CD4-positive, alpha-beta T cell treated with Interleukin-4 for 1 hour (primary cell): ENCODE measurements at regions not wholly inside any gene's neighbourhood (a gene's known extent, or its start where the extent isn't known, plus 50 kb on each side); places are given as distances from the start of the nearest gene placed in this dataset.

Experiments
- DNase-seq, 2 donors: peaks; one replicate each; pipeline ENCODE4 v3.0.0-alpha.2; 2020 to 2022

DNA sequence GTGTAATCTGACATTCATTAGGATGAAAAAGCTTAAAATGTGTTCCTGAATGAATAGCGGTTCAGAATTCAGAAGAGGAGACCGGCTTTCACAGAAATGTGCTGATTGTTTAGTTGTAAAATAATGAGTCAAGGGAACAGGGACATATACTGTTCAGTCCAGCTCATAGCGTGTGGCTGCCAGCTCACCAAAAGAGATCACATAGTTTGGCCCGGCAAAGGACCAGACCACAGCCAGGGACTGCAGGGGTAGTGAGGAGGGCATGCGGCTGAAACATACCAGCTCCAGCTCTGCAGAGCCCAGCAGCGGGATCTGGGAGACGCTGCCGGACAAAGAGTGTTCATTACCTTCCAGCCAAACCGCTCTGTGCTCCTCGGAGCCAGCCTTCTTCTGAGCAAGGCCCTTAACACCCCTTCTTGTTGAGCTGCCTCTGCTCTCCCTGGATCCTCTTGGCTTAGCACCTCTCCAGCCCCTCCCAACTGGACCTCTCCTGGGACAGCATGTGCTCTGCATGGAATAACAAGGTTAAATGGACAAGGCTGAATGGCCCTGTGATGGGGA is 116.8 kb upstream of the CNTLN start:
- DNase-seq, result no peak

DNA sequence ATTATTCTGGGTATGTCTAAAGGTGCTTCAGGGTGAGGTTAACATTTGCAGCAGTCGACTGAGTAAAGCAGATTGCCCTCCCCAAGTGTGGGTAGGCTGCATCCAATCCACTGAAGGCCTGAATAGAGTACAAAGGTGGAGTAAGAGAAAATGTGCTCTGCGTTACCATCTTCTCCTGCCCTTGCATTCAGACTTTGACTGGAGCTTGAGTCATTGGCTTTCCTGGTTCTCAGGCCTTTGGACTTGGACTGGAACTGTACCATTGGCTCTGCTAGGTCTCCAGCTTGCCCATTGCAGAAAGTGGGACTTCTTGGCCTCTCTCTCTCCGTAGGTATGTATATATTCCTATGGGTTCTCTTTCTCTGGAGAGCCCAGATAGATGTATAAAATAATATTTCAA is 120.9 kb upstream of the CNTLN start:
- no peak for DNase-seq

GRCh38 chr9:17013010-17013409 is 121.8 kb upstream of the CNTLN start:
- DNase-seq, result no peak

DNA sequence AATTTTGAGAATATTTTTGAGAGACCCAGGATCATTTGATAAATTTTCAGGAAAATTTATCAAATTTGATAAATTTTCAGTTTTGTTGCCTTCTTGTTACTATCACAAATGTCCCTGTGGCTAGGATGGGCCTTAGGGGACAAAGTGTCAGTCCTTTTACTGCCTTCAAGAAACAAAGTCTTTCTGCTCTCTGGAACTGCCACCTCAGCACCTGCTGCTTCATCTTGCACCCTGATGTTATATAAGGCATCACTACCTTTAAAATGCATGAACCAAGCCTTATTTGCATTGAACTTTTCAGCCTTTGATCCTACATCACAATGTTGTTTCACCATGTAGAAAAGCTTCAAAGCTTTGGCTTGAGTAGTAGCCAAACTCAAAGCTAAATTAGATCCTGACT is 123.0 kb upstream of the CNTLN start:
- DNase-seq, result no peak

GRCh38 chr9:17009071-17009470 is 125.8 kb upstream of the CNTLN start:
- DNase-seq, result no peak

- DNase-seq, result no peak
Observed at GRCh38 chr9:17005056-17005823, 129.6 kb upstream of the CNTLN start.

DNA sequence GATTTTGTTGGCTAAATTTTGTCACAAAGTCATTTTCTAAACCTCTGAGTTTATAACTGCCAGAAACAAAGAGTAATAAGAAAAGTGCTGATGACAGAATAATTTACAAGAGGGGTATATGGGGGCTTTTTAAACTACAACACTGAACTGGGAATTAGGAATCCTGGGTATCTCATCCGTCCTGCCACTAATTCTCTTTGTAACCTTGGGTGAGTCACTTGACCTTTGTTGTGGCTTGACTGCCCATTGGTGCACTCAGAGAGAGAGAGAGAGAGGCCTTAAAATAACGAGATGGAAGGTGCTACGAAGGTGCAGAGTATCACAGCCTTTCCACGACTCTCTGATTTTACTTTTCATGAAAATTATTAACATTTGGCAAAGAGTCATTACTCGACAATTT is 130.3 kb upstream of the CNTLN start:
- DNase-seq, result no peak

DNA sequence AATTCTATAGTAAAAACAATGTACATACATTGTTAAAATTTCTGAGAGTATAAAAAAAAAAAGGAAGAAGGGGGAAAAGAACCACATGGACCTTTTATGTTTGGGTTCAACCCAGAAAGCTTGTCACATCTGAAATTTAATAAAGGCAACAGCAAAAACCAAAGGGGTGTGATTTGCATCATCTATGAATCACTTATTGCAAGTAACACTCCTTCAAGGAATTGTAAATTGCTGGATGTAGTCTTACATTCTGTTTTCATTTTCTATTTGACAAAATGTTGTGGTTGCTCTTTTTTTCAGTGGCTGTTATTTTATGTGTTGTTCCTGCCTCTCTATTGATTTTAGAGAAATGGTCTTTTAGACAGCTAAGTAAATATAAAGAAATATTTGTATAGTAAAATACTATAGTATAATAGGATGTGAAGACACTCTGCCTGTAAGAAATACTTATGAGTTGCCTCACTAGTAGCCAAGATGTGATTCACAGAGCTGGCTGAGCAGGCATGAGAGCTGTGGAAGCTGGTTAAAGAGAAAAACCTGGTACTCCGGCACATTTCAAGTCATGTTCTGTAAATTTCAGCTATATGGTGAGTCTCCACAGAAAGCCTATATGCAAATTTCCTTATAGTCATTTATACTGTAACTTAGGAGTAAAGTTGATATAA is 131.1 kb upstream of the CNTLN start:
- no peak for DNase-seq

DNA sequence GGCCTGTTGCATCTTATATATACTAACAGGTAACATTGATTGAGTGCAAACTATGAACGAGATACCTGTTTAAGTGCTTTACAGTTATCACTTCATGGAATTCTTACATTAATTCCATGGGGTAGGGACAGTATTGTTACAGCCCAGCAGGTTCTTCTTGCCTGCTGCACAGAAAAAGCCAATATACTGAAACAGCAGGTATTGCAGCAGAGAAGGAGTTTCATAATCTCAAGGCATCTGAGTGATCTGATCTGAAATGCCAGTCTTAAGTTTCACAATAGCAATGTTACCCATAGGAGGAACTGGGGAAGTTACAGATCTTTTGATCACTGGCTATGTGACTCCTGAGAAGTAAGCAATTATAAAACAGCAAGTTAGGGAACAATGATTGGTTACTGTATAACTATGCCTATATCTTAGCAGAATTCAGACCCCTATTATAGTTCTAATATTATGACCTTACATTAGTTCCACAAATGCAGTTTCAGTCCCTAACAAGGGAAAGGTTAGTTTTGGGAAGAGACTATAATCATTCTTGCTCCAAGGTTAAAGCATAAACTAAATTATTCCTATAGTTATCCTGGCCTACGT is 126.5 kb upstream of the BNC2 start:
- DNase-seq, result no peak

- no peak for DNase-seq
Observed at GRCh38 chr9:16992138-16992537, 121.7 kb upstream of the BNC2 start.

DNA sequence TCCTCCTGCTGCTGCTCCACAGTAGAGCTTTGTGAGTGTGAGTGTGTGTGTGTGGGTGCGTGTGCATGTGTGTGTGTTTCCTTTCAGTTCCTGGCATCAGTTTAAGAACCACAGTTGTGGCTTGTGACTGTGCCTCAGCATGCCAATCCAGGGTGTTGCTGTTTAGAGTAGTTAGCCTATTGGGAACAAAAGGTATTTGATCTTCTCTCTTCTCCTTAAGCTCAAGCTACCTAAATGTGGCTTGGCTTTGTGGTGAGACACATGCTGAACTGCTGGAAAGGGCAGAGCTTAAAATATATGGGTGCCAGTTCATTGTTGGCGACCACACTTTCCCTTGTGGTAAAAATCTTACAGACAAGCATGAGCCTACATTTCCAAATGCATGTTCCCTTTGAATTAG is 116.6 kb upstream of the BNC2 start:
- DNase-seq, result no peak

DNA sequence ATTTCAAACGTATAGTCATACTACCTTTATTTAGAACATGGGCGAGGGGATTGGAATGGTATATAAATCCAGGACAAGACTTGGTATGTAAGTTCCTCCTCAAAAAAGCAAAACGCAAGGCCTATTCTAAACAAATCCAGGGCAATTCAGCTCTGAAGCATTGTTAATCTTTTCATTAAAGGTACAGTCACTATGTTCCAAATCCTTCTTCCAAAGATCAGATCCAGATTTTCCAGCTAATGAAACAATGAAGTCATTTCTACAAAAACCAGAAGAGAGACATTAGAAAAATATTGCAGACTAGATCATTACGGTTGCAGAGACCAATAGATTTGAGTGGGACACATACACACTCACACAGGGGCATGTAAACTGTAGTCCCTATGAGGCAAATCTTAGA is 116.1 kb upstream of the BNC2 start:
- DNase-seq, result no peak

DNA sequence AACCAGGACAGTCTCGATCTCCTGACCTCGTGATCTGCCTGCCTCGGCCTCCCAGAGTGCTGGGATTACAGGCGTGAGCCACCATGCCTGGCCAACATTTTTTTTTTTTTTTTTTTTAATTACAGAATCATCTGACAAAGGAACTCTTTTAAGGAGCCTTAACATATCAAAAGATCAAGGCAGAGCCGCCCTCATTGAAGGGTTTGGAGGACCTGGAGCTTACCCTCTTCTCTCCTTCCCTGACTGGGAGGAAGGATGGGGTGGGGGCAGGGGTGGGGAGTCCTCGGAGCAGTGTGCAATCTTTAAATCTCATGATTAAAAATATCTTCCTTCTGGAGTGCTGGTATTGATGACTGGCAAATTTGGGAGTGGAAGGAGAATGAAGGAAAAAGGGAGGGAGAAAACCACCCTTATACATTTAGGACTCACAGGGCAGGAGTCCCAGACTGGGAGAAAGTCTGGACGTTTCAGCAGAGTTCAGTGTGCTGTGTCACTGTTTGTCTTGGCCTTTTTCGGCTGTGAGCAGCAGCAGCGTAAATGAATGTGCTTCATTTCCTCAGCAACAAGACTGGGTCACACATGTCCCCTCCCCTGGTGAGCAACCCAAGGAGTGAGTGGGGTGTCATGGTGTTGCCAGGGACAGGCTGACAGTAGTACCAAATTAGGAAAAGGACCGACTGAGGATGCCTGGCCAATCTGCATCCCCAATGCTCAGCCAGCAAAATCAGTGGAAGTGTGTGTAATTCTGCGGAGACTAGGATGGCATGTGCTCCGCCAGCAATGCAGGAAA is 115.3 kb upstream of the BNC2 start:
- DNase-seq, result no peak

- no peak for DNase-seq
Observed at GRCh38 chr9:16982780-16983310, 112.4 kb upstream of the BNC2 start.

- DNase-seq, result no peak
Observed at GRCh38 chr9:16976427-16976826, 106.0 kb upstream of the BNC2 start.

GRCh38 chr9:16974436-16974835 is 104.0 kb upstream of the BNC2 start:
- DNase-seq, result no peak

DNA sequence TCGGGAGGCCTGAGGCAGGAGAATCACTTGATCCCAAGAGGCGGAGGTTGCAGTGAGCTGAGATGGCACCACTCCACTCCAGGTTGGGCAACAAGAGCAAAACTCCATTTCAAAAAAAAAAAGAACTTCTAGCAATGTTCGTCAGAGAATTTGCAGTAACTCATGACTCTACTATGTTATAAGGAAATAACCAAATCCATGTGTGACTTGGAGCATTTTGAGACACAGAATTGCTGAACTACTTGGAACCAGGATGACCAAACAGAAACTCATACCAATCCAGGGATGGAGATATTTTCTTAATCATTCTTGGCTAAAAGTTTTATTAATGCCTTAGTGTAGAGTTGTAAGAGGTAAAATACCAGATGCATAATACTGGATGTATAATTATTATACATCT is 99.9 kb upstream of the BNC2 start:
- no peak for DNase-seq

GRCh38 chr9:16964228-16964627 is 93.8 kb upstream of the BNC2 start:
- DNase-seq, result no peak

GRCh38 chr9:16960084-16960483 is 89.6 kb upstream of the BNC2 start:
- DNase-seq, result no peak

DNA sequence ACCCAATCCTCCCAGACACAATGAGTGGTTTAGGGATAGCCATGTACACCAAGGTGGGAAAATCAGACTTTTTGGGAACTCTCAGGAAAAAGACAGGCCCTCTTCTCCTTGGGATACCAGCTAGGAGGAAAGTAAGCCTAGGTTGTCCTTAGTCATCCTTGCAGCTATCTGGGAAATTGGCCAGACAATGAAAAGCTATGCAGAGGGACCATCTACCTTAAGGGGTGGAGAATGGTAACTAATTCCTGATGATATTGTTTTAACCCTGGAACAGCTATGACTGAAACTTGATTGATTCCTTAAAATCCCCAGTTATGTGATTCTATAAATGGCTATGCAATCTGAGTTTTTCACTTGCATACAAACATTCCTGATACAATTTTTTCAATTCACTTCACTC is 88.9 kb upstream of the BNC2 start:
- no peak for DNase-seq

GRCh38 chr9:16954040-16954439 is 83.6 kb upstream of the BNC2 start:
- no peak for DNase-seq

DNA sequence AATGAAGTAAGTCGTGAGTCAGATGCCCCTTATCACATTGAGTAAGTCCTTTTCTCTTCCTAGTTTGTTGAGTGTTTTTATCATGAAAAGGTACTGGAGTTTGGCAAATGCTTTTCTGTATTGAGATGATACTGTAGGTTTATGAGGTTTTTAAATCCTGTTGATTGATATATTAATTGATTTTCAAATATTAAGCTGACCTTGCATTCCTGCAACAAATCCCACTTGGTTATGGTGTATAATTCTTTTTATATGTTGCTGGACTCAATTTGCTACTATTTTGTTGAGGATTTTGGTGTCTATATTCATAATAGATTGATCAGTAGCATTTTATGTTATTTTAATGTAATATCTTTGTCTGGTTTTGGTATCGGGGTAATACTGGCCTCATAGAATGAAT is 81.0 kb upstream of the BNC2 start:
- DNase-seq, result no peak

DNA sequence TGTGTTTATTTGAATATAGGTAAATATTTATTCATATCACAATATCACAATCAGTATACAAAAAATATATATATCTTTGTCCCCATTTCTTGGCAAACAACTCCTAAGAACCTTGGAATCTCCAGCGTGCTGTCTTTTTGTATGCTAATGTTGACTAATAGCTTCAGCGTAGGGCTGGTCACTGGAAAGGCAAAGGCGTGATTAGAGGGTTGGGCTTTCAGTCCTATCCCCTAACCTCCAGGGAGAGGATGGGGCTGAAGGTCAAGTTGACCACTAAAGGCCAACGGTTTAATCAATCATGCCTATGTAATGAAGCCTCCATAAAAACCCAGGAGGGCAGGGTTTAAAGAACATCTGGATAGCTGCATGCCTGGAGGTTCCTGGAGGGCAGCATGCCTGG is 79.6 kb upstream of the BNC2 start:
- DNase-seq, result no peak
